NT2/D1 (cell line): ENCODE measurements at regions not wholly inside any gene's neighbourhood (a gene's known extent, or its start where the extent isn't known, plus 50 kb on each side); places are given as distances from the start of the nearest gene placed in this dataset.

Experiments used
- SUZ12 ChIP-seq: IDR thresholded peaks from 2 replicates; pipeline ENCODE4 v1.6.1; 2011; ENCODE audit not compliant: insufficient read length, insufficient read depth; ENCODE audit errors: extremely low read depth
- YY1 ChIP-seq: IDR thresholded peaks from 2 replicates; pipeline ENCODE4 v1.6.1; 2011; ENCODE audit not compliant: insufficient read length, insufficient read depth

- no peak for TF ChIP-seq YY1
- TF ChIP-seq SUZ12, result no peak
Measured at GRCh38 chr2:47655563-47655880, 84.7 kb upstream of the KCNK12 start.
